ENCODE measurements at regions not wholly inside any gene's neighbourhood (a gene's known extent, or its start where the extent isn't known, plus 50 kb on each side); places are given as distances from the start of the nearest gene placed in this dataset.
"Not testable (repeated sequence)": the region's sequence is repeated elsewhere in the genome, so short reads cannot be mapped to it uniquely, and the experiment has no call there.

DNA sequence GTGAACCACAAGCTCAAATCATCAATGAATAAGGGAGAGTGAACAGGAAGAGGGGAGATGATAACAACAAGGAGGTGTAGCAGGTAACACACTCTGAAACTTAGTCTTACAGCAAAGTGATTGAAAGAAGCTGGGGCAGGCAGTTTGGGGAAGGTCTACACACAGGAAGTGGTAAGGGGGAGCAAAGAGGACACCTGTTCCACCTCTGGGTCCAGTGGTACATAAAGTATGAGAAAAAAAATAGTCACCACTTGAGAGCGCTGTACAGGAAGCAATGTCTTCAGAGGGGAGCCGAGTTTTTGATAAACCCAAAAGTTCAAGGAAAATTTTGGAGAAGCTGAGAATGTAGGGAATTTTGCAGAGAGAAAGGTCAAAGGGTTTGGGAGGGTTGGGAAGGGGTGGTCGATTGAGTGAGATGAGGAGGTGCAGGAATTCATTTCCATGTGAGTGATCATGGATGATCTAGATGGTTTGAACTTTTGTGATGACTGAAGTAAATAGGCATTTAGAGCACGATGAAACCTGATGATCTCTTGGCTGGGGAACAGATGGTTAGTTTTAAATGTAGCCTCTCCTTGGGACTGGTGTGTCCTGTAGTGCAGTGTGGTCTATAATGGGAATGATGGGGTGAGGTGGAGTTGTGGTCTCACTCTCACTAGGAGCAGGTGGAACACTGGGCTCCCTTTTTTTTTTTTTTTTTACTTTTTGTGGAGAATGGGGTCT lies 142.0 kb downstream of the RBMX2 start:
- no peaks in the 10 kb centered on the region for H3K9me3 ChIP-seq (ENCODE audit: low read length)
- H3F3A ChIP-seq (ENCODE audit: insufficient read depth, low read length), result no peaks in the 10 kb centered on the region
- H2AFZ ChIP-seq (ENCODE audit: low read length), result no peak overlapping the region
- no peak for TF ChIP-seq EZH2 (IDR thresholded peaks at IDR 0.05; ENCODE audit: borderline replicate concordance, low read length)
- TF ChIP-seq, protein P1, sequence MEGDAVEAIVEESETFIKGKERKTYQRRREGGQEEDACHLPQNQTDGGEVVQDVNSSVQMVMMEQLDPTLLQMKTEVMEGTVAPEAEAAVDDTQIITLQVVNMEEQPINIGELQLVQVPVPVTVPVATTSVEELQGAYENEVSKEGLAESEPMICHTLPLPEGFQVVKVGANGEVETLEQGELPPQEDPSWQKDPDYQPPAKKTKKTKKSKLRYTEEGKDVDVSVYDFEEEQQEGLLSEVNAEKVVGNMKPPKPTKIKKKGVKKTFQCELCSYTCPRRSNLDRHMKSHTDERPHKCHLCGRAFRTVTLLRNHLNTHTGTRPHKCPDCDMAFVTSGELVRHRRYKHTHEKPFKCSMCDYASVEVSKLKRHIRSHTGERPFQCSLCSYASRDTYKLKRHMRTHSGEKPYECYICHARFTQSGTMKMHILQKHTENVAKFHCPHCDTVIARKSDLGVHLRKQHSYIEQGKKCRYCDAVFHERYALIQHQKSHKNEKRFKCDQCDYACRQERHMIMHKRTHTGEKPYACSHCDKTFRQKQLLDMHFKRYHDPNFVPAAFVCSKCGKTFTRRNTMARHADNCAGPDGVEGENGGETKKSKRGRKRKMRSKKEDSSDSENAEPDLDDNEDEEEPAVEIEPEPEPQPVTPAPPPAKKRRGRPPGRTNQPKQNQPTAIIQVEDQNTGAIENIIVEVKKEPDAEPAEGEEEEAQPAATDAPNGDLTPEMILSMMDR (IDR thresholded peaks at IDR 0.05; ENCODE audit: low read length), result no peak; the same call in 1 of the 2 replicates
- no peaks in the 10 kb centered on the region for H3K4me1 ChIP-seq (ENCODE audit: insufficient read depth, low read length, severe bottlenecking)
- no peaks in the 10 kb centered on the region for H4K20me1 ChIP-seq (ENCODE audit: insufficient read depth, low read length)
- H3K36me3 ChIP-seq (ENCODE audit: insufficient read depth, low read length), result no peaks in the 10 kb centered on the region
- no peaks in the 10 kb centered on the region for H3K9me2 ChIP-seq (ENCODE audit: low read depth, low read length)
- no peaks in the 10 kb centered on the region for H3K79me2 ChIP-seq (ENCODE audit: insufficient read depth, low read length)
- H3K4me3 ChIP-seq (ENCODE audit: low read depth, low read length, poor library complexity, severe bottlenecking), result no peak overlapping the region
- no peak overlapping the region for H3K4me2 ChIP-seq (ENCODE audit: low read length)
- no peaks in the 10 kb centered on the region for H3K27me3 ChIP-seq (ENCODE audit: insufficient read depth, low read length)
- H3K9ac ChIP-seq (ENCODE audit: low read length), result no peak overlapping the region
- H3K27ac ChIP-seq (ENCODE audit: low read depth, low read length, poor library complexity, severe bottlenecking), result no peak overlapping the region

DNA sequence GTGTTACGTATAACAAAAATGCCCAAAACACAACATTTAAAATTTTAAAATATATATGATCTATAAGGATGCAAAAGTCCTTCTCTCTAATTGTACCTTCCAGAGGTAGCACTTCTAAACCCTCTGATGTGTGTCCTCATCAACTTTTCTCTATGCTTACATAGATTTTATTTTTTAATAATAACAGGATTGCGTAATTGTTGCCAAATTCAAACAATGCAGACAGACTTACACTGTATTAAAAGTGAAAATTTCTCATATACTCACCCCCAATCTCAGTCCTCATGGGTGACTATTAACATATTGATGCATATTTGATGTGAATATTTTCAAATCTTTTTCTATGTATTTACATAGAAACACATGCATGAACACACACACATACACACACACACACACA lies 144.0 kb downstream of the RBMX2 start:
- no peaks in the 10 kb centered on the region for H3K27me3 ChIP-seq (ENCODE audit: insufficient read depth, low read length)
- H3K4me1 ChIP-seq (ENCODE audit: insufficient read depth, low read length, severe bottlenecking), result no peaks in the 10 kb centered on the region
- H3K36me3 ChIP-seq (ENCODE audit: insufficient read depth, low read length), result no peaks in the 10 kb centered on the region
- no peaks in the 10 kb centered on the region for H3K79me2 ChIP-seq (ENCODE audit: insufficient read depth, low read length)
- H3K9me2 ChIP-seq (ENCODE audit: low read depth, low read length), result no peaks in the 10 kb centered on the region
- no peaks in the 10 kb centered on the region for H3F3A ChIP-seq (ENCODE audit: insufficient read depth, low read length)
- H2AFZ ChIP-seq (ENCODE audit: low read length), result no peak overlapping the region
- no peaks in the 10 kb centered on the region for H3K9me3 ChIP-seq (ENCODE audit: low read length)
- no peaks in the 10 kb centered on the region for H4K20me1 ChIP-seq (ENCODE audit: insufficient read depth, low read length)
- H3K4me2 ChIP-seq (ENCODE audit: low read length), result no peak overlapping the region
- no peak for TF ChIP-seq EZH2 (IDR thresholded peaks at IDR 0.05; ENCODE audit: borderline replicate concordance, low read length)
- TF ChIP-seq, protein P1 (IDR thresholded peaks at IDR 0.05; ENCODE audit: low read length), result no peak
- H3K9ac ChIP-seq (ENCODE audit: low read length), result no peak overlapping the region
- H3K4me3 ChIP-seq (ENCODE audit: low read depth, low read length, poor library complexity, severe bottlenecking), result no peak overlapping the region
- no peak overlapping the region for H3K27ac ChIP-seq (ENCODE audit: low read depth, low read length, poor library complexity, severe bottlenecking)

DNA sequence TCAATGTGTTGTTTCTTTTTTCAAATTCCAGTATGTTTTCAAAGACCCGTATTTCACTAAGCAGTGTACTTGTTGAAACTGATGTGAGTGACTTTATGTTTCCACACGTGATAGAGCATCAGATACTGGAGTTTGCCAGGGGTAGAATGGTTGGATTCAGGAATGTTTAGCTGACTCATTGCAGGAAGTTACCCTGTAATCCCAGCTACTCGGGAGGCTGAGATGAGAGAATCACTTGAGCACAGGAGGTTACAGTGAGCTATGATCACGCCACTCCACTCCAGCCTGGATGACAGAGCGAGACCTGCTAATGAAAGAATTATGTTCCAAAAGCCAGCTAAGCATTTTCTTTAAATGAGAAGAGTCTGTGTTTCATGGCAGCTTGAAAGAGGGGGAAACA lies 147.6 kb downstream of the RBMX2 start:
- not testable (repeated sequence) for H3K36me3 ChIP-seq (ENCODE audit: insufficient read depth, low read length); H3F3A ChIP-seq (ENCODE audit: insufficient read depth, low read length); H3K4me3 ChIP-seq (ENCODE audit: low read depth, low read length, poor library complexity, severe bottlenecking); H3K4me1 ChIP-seq (ENCODE audit: insufficient read depth, low read length, severe bottlenecking); H3K9ac ChIP-seq (ENCODE audit: low read length); H3K4me2 ChIP-seq (ENCODE audit: low read length); H3K9me2 ChIP-seq (ENCODE audit: low read depth, low read length); H4K20me1 ChIP-seq (ENCODE audit: insufficient read depth, low read length); H2AFZ ChIP-seq (ENCODE audit: low read length); H3K9me3 ChIP-seq (ENCODE audit: low read length); H3K27ac ChIP-seq (ENCODE audit: low read depth, low read length, poor library complexity, severe bottlenecking); H3K79me2 ChIP-seq (ENCODE audit: insufficient read depth, low read length); H3K27me3 ChIP-seq (ENCODE audit: insufficient read depth, low read length)

DNA sequence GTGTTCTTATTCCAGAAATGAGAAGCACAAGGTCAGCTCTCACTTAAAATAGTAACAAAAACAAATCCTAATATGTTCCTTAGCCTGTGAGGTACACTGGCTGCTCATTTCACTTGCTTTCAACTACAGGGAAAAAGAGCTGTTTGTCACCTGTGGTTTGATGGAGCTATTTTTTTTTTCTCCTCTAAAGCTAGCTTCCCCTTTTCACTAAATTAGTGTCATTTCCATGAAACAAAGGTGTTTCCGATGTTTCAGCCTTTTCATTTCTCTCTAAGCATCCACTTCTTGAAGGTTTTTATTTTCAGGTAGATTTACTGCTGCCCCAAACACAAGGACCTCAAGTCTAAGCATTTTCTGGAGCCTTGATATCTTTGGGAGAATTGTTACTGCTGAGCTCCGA lies 148.6 kb downstream of the RBMX2 start:
- Histone ChIP-seq H4K20me1 (ENCODE audit: insufficient read depth, low read length) (no peaks in the 10 kb centered on the region), H3K27ac (ENCODE audit: low read depth, low read length, poor library complexity, severe bottlenecking) (no peak overlapping the region), H3K4me2 (ENCODE audit: low read length) (no peak overlapping the region), H3K4me3 (ENCODE audit: low read depth, low read length, poor library complexity, severe bottlenecking) (no peak overlapping the region), H3K4me1 (ENCODE audit: insufficient read depth, low read length, severe bottlenecking) (no peaks in the 10 kb centered on the region), H3K79me2 (ENCODE audit: insufficient read depth, low read length) (no peaks in the 10 kb centered on the region), H3K27me3 (ENCODE audit: insufficient read depth, low read length) (no peaks in the 10 kb centered on the region), H3K9me3 (ENCODE audit: low read length) (no peaks in the 10 kb centered on the region), H3K36me3 (ENCODE audit: insufficient read depth, low read length) (no peaks in the 10 kb centered on the region), H2AFZ (ENCODE audit: low read length) (no peak overlapping the region), H3F3A (ENCODE audit: insufficient read depth, low read length) (no peaks in the 10 kb centered on the region), H3K9ac (ENCODE audit: low read length) (no peak overlapping the region), H3K9me2 (ENCODE audit: low read depth, low read length) (no peaks in the 10 kb centered on the region)
- TF ChIP-seq, protein P1 (IDR thresholded peaks at IDR 0.05; ENCODE audit: low read length), result no peak
- TF ChIP-seq EZH2 (IDR thresholded peaks at IDR 0.05; ENCODE audit: borderline replicate concordance, low read length), result no peak
